ENCODE measurements at regions not wholly inside any gene's neighbourhood (a gene's known extent, or its start where the extent isn't known, plus 50 kb on each side); places are given as distances from the start of the nearest gene placed in this dataset.
A peak's percentile ranks its signal among the peaks of the same experiment; 100 is the strongest.

DNA sequence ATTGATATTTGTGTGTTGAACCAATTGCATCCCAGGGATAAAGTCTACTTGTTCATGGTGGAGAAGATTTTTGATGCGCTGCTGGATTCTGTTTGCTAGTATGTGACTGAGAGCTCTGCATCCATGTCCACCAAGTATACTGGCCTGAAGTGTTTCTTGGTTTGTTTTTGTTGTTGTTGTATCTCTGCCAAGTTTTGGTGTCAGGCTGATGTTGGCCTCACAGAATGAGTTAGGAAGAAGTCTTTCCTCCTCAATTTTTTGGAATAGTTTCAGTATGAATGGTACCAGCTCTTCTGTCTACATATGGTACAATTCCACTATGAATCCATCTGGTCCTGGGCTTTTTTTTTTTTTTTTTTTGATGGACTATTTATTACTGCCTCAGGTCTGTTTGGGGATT is 50.9 kb upstream of the OSTN start:
- no peak overlapping the region for H3K27ac ChIP-seq
- H3K36me3 ChIP-seq (ENCODE audit: insufficient read depth, low read length), result no peaks in the 10 kb centered on the region
- H3K4me3 ChIP-seq, result no peak overlapping the region
- no peak for DNase-seq (ENCODE audit: low read depth, low spot score)
- no peaks in the 10 kb centered on the region for H3K9me3 ChIP-seq (ENCODE audit: low read depth, low read length)
- TF ChIP-seq POLR2AphosphoS5 (IDR thresholded peaks at IDR 0.05; ENCODE audit: borderline replicate concordance, low read depth, low read length) (no peak), FOXP2 (optimal IDR thresholded peaks at IDR 0.05; ENCODE audit: control extremely low read depth, extremely low read length, insufficient read depth) (no peak), EZH2 (IDR thresholded peaks at IDR 0.05) (no peak)
- no peak overlapping the region for H3K9ac ChIP-seq (ENCODE audit: insufficient read length)

DNA sequence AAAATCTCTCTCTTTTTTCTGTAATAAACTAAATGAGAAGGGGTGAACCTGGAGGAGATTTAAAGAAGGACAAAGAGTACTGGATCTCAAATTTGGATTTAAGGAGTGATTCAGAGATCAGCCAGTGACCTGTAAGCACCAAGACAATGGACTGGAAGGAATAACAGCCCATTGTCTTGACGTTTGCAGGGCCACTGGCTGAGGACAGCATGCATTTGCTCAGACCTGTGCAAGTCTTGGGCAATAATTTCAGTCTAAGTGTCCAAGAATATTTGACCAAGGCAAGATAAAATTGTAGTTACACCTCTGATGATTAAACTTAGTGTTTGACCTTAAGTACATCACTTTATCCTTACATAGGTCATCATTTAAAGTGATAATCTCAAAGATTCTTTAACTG is 55.8 kb upstream of the OSTN start:
- Histone ChIP-seq H3K9ac (ENCODE audit: insufficient read length) (no peak overlapping the region), H3K9me3 (ENCODE audit: low read depth, low read length) (no peaks in the 10 kb centered on the region), H3K27ac (no peak overlapping the region), H3K36me3 (ENCODE audit: insufficient read depth, low read length) (no peaks in the 10 kb centered on the region), H3K4me3 (no peak overlapping the region)
- DNase-seq (ENCODE audit: low read depth, low spot score), result no peak
- TF ChIP-seq POLR2AphosphoS5 (IDR thresholded peaks at IDR 0.05; ENCODE audit: borderline replicate concordance, low read depth, low read length), result no peak
- no peak for TF ChIP-seq EZH2 (IDR thresholded peaks at IDR 0.05)
- TF ChIP-seq FOXP2 (optimal IDR thresholded peaks at IDR 0.05; ENCODE audit: control extremely low read depth, extremely low read length, insufficient read depth), result no peak

DNA sequence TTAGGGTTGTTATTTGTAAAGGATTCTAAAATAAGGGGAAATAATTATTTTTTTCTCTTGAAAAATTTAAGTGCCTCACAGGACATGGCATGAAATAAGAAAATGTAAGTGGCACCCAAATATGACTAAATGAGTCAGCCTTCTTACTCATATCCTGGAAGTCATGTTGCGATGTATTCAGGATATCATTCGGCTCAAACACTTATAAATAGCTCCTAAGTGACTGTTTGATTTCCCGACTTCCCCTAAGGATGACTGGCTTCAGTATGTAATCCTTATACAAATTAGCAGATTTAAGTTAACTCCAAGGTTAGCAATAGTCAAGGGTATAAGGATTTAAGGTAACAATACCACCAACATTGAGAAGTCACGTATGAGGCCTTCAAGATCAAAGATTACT is 57.3 kb upstream of the OSTN start:
- Histone ChIP-seq H3K27ac (no peak overlapping the region), H3K9ac (ENCODE audit: insufficient read length) (no peak overlapping the region), H3K36me3 (ENCODE audit: insufficient read depth, low read length) (no peaks in the 10 kb centered on the region), H3K4me3 (no peak overlapping the region), H3K9me3 (ENCODE audit: low read depth, low read length) (no peaks in the 10 kb centered on the region)
- no peak for DNase-seq (ENCODE audit: low read depth, low spot score)
- no peak for TF ChIP-seq EZH2 (IDR thresholded peaks at IDR 0.05)

DNA sequence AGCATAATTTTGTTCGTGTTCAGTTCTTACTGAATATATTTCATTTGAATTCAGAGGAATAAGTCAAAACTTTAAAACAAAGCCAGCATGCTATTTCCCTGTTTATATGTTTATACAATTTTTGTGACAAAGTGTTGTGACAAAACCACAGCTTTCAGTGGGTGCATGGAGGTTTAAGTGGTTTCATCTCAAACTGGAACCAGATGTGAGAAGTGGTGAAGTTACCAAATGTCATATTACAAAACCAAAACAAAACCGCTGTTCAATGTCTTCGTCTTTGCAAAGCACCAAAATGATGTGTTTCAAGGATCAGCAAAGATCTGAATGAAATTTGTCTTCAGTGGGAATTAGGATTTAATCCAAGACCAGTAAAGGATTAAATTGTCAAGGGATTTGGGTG is 59.3 kb upstream of the OSTN start:
- no peaks in the 10 kb centered on the region for H3K9me3 ChIP-seq (ENCODE audit: low read depth, low read length)
- H3K4me3 ChIP-seq, result peak overlapping the region; percentile 64
- TF ChIP-seq POLR2AphosphoS5 (IDR thresholded peaks at IDR 0.05; ENCODE audit: borderline replicate concordance, low read depth, low read length), result no peak
- TF ChIP-seq EZH2 (IDR thresholded peaks at IDR 0.05), result no peak
- TF ChIP-seq FOXP2 (optimal IDR thresholded peaks at IDR 0.05; ENCODE audit: control extremely low read depth, extremely low read length, insufficient read depth), result peak; percentile 99
- H3K36me3 ChIP-seq (ENCODE audit: insufficient read depth, low read length), result no peaks in the 10 kb centered on the region
- peak; percentile 61 for DNase-seq (ENCODE audit: low read depth, low spot score)
- H3K9ac ChIP-seq (ENCODE audit: insufficient read length), result peak overlapping the region; percentile 5
- peak overlapping the region; percentile 51 for H3K27ac ChIP-seq

DNA sequence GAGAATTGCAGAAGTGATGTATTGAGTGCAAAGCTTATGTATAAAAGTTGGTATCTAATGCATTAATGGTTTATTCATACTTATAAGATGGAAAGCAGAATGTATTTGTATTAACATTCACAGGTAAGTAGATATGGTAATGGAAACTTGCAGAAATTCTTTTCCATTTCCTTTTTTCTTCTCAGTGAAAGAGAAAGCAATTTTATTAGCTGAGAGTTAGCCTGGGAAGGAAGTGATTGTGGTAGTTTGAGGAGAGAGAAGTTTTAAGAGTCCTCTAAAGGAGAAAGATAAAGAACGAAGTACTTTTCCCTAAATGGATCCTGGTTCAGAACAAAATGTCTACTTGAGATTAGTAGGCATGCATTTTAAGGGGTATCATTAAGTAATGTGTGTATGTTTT is 60.1 kb upstream of the OSTN start:
- H3K36me3 ChIP-seq (ENCODE audit: insufficient read depth, low read length), result no peaks in the 10 kb centered on the region
- no peaks in the 10 kb centered on the region for H3K9me3 ChIP-seq (ENCODE audit: low read depth, low read length)
- peak overlapping the region; percentile 64; the same call in 1 of the 2 replicates for H3K4me3 ChIP-seq
- peak overlapping the region; percentile 51; the same call in 1 of the 2 replicates for H3K27ac ChIP-seq
- DNase-seq (ENCODE audit: low read depth, low spot score), result no peak
- TF ChIP-seq POLR2AphosphoS5 (IDR thresholded peaks at IDR 0.05; ENCODE audit: borderline replicate concordance, low read depth, low read length) (no peak), FOXP2 (optimal IDR thresholded peaks at IDR 0.05; ENCODE audit: control extremely low read depth, extremely low read length, insufficient read depth) (no peak), EZH2 (IDR thresholded peaks at IDR 0.05) (no peak)
- no peak overlapping the region for H3K9ac ChIP-seq (ENCODE audit: insufficient read length)

DNA sequence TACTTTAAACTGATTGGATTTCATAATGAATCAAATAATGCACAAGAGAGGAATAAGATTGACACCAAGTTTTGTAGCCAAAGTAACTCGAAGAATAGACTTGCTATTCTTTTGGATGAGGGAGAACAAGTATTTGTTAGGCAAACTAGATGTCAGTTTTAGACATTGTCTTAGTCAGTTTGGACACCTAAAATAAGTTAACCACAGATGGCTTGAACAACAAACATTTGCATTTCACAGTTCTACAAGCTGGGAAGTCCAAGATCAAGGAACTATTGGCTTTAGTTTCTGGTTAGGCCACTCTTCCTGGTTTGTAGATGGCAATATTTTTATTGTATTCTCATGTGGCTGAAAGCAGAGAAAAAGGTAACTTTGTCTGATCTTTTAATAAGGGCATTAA is 61.3 kb upstream of the OSTN start:
- no peaks in the 10 kb centered on the region for H3K36me3 ChIP-seq (ENCODE audit: insufficient read depth, low read length)
- no peak overlapping the region for H3K4me3 ChIP-seq
- no peak overlapping the region for H3K27ac ChIP-seq
- TF ChIP-seq POLR2AphosphoS5 (IDR thresholded peaks at IDR 0.05; ENCODE audit: borderline replicate concordance, low read depth, low read length) (no peak), FOXP2 (optimal IDR thresholded peaks at IDR 0.05; ENCODE audit: control extremely low read depth, extremely low read length, insufficient read depth) (no peak), EZH2 (IDR thresholded peaks at IDR 0.05) (no peak)
- no peak overlapping the region for H3K9ac ChIP-seq (ENCODE audit: insufficient read length)
- DNase-seq (ENCODE audit: low read depth, low spot score), result no peak
- no peaks in the 10 kb centered on the region for H3K9me3 ChIP-seq (ENCODE audit: low read depth, low read length)

DNA sequence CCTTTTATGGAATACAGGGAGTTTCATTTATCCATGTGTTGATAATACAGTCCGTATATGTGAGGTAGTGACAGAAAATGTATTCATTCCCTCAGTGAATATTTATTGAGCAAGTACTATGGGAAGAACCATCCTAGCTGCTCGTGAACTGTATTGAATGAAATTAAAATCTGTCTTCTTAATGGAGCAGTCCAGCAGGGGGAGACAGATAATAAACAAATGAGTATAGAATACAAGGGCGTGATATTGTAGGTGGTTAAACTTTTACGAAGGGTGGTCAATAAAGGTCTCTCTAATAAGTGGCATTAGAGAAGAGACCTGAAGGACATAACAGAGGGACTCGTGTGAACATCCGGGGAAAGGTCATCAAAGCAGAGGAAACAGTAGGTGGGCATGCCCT is 62.7 kb upstream of the OSTN start:
- H3K9me3 ChIP-seq (ENCODE audit: low read depth, low read length), result no peaks in the 10 kb centered on the region
- no peak overlapping the region for H3K9ac ChIP-seq (ENCODE audit: insufficient read length)
- no peaks in the 10 kb centered on the region for H3K36me3 ChIP-seq (ENCODE audit: insufficient read depth, low read length)
- no peak for TF ChIP-seq POLR2AphosphoS5 (IDR thresholded peaks at IDR 0.05; ENCODE audit: borderline replicate concordance, low read depth, low read length)
- TF ChIP-seq FOXP2 (optimal IDR thresholded peaks at IDR 0.05; ENCODE audit: control extremely low read depth, extremely low read length, insufficient read depth), result no peak
- TF ChIP-seq EZH2 (IDR thresholded peaks at IDR 0.05), result no peak
- no peak overlapping the region for H3K4me3 ChIP-seq
- no peak overlapping the region for H3K27ac ChIP-seq
- DNase-seq (ENCODE audit: low read depth, low spot score), result no peak

DNA sequence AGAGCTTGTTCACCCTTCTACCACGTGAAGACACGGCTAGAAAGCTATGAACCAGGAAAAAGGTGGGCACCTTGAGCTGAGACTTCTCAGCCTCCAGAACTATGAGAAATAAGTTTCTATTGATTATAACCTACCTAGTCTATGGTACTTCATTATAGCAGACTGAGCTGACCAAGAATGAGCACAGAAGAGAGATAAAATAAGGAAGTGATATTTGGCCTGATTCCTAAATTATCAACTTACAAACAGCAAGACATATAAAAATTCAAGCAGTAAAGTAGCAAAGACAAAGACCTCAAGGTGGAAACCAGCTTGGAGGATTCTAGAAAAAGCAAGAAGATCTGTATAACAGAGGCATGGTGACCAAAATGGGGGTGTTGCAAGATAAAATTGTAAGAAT is 63.9 kb upstream of the OSTN start:
- no peak for DNase-seq (ENCODE audit: low read depth, low spot score)
- TF ChIP-seq FOXP2 (optimal IDR thresholded peaks at IDR 0.05; ENCODE audit: control extremely low read depth, extremely low read length, insufficient read depth), result no peak
- no peak for TF ChIP-seq POLR2AphosphoS5 (IDR thresholded peaks at IDR 0.05; ENCODE audit: borderline replicate concordance, low read depth, low read length)
- no peak for TF ChIP-seq EZH2 (IDR thresholded peaks at IDR 0.05)
- no peaks in the 10 kb centered on the region for H3K9me3 ChIP-seq (ENCODE audit: low read depth, low read length)

DNA sequence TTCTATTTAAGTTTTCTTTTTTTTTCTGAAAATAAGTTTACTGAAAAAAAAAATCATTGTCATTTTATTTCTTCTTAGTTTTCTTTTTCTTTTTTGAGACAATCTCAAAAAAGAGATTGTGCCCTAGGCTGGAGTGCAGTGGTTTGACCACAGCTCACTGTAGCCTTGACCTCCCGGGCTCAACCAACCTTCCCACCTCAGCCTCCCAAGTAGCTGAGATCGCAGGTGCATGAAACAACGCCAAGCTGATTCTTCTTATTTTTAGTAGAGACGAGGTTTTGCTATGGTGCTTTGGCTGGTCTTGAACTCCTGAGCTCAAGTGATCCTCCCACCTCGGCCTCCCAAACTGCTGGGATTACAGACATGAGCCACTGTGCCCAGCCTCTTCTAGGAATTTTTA is 65.7 kb upstream of the OSTN start:
- DNase-seq (ENCODE audit: low read depth, low spot score), result no peak
- TF ChIP-seq FOXP2 (optimal IDR thresholded peaks at IDR 0.05; ENCODE audit: control extremely low read depth, extremely low read length, insufficient read depth) (no peak), EZH2 (IDR thresholded peaks at IDR 0.05) (no peak), POLR2AphosphoS5 (IDR thresholded peaks at IDR 0.05; ENCODE audit: borderline replicate concordance, low read depth, low read length) (no peak)
- H3K9ac ChIP-seq (ENCODE audit: insufficient read length), result no peak overlapping the region
- no peaks in the 10 kb centered on the region for H3K9me3 ChIP-seq (ENCODE audit: low read depth, low read length)
- no peaks in the 10 kb centered on the region for H3K36me3 ChIP-seq (ENCODE audit: insufficient read depth, low read length)
- H3K27ac ChIP-seq, result no peak overlapping the region
- no peak overlapping the region for H3K4me3 ChIP-seq

More for the DNA sequence above, 63.9 kb upstream of the OSTN start:
- Histone ChIP-seq H3K36me3 (ENCODE audit: insufficient read depth, low read length) (no peaks in the 10 kb centered on the region), H3K4me3 (no peak overlapping the region), H3K9ac (ENCODE audit: insufficient read length) (no peak overlapping the region), H3K27ac (no peak overlapping the region)

Measured in SK-N-MC (cell line).